GM18951 (cell line): ENCODE measurements at regions not wholly inside any gene's neighbourhood (a gene's known extent, or its start where the extent isn't known, plus 50 kb on each side); places are given as distances from the start of the nearest gene placed in this dataset.
"Not testable (repeated sequence)": the region's sequence is repeated elsewhere in the genome, so short reads cannot be mapped to it uniquely, and the experiment has no call there.

Source experiments
- POLR2A ChIP-seq: IDR thresholded peaks from 4 replicates; pipeline ENCODE4 v1.6.1; 2011; ENCODE audit warnings: mild to moderate bottlenecking; ENCODE audit not compliant: insufficient read length, insufficient read depth; ENCODE audit errors: extremely low read depth
- in situ Hi-C: fragments of 300-500 bp; cut with MboI; formaldehyde crosslinking; loops from one replicate; pipeline ENCODE4 v1.12.0; 2022; ENCODE audit warnings: low sequenced_read_pairs, mixed read lengths, inconsistent platforms; ENCODE audit not compliant: unreplicated experiment

- TF ChIP-seq POLR2A: no peak
- in situ Hi-C loops: no loop called here
Observed at GRCh38 chr18:1710114-1710513, 805.4 kb downstream of the ADCYAP1 start.

GRCh38 chr18:1732143-1732542 is 827.5 kb downstream of the ADCYAP1 start:
- TF ChIP-seq POLR2A: no peak
- in situ Hi-C loops: no loop called here

- TF ChIP-seq POLR2A: no peak
- in situ Hi-C loops: no loop called here
Observed at GRCh38 chr18:1746131-1746530, 825.2 kb downstream of the METTL4 start.

GRCh38 chr18:1751249-1751648 is 820.1 kb downstream of the METTL4 start:
- TF ChIP-seq POLR2A: no peak
- in situ Hi-C loops: no loop called here

- in situ Hi-C loops: no loop called here
- no peak for TF ChIP-seq POLR2A
Observed at GRCh38 chr18:1760901-1761300, 810.4 kb downstream of the METTL4 start.

- in situ Hi-C loops: no loop called here
- TF ChIP-seq POLR2A: no peak
Observed at GRCh38 chr18:1774261-1774660, 797.0 kb downstream of the METTL4 start.

- TF ChIP-seq POLR2A: no peak
- in situ Hi-C loops: no loop called here
Observed at GRCh38 chr18:1777843-1778242, 793.5 kb downstream of the METTL4 start.

GRCh38 chr18:1778496-1779178 is 792.7 kb downstream of the METTL4 start:
- TF ChIP-seq POLR2A: no peak
- in situ Hi-C loops: no loop called here

GRCh38 chr18:1779587-1779986 is 791.7 kb downstream of the METTL4 start:
- in situ Hi-C loops: no loop called here
- TF ChIP-seq POLR2A: no peak

- in situ Hi-C loops: no loop called here
- no peak for TF ChIP-seq POLR2A
Observed at GRCh38 chr18:1784113-1784512, 787.2 kb downstream of the METTL4 start.

GRCh38 chr18:1785980-1786379 is 785.3 kb downstream of the METTL4 start:
- in situ Hi-C loops: not testable (repeated sequence)

- in situ Hi-C loops: no loop called here
- no peak for TF ChIP-seq POLR2A
Observed at GRCh38 chr18:1796636-1797035, 774.7 kb downstream of the METTL4 start.

GRCh38 chr18:1797235-1797634 is 774.1 kb downstream of the METTL4 start:
- TF ChIP-seq POLR2A: no peak
- in situ Hi-C loops: no loop called here

GRCh38 chr18:1805521-1805920 is 765.8 kb downstream of the METTL4 start:
- in situ Hi-C loops: no loop called here
- TF ChIP-seq POLR2A: no peak
